ENCODE measurements at regions not wholly inside any gene's neighbourhood (a gene's known extent, or its start where the extent isn't known, plus 50 kb on each side); places are given as distances from the start of the nearest gene placed in this dataset.

- DNase-seq = no peak
These were observed 328.4 kb upstream of the SMIM30 start for GRCh38 chr7:113446791-113447190.

- no peak for DNase-seq
These were observed 328.0 kb upstream of the SMIM30 start for GRCh38 chr7:113446391-113446790.

- DNase-seq = peak; percentile 52
These were observed 325.9 kb upstream of the SMIM30 start for GRCh38 chr7:113444261-113444660.

GRCh38 chr7:113440173-113440572 lies 321.8 kb upstream of the SMIM30 start:
- DNase-seq = no peak

GRCh38 chr7:113431406-113431805 lies 313.1 kb upstream of the SMIM30 start:
- no peak for DNase-seq

- DNase-seq = no peak
These were observed 305.9 kb upstream of the SMIM30 start for GRCh38 chr7:113424185-113424817.

- DNase-seq = peak; percentile 94
These were observed 303.5 kb upstream of the SMIM30 start for GRCh38 chr7:113421696-113422330.

- DNase-seq = no peak
These were observed 296.2 kb upstream of the SMIM30 start for GRCh38 chr7:113414401-113415035.

GRCh38 chr7:113412410-113412809 lies 294.1 kb upstream of the SMIM30 start:
- no peak for DNase-seq

GRCh38 chr7:113410796-113411195 lies 292.4 kb upstream of the SMIM30 start:
- DNase-seq = no peak

- DNase-seq = no peak
These were observed 290.6 kb upstream of the SMIM30 start for GRCh38 chr7:113408999-113409398.

- DNase-seq = no peak
These were observed 287.1 kb upstream of the SMIM30 start for GRCh38 chr7:113405296-113406056.

GRCh38 chr7:113404245-113404644 lies 285.9 kb upstream of the SMIM30 start:
- DNase-seq = no peak

- DNase-seq = peak; percentile 11
These were observed 284.1 kb upstream of the SMIM30 start for GRCh38 chr7:113402482-113402881.

- DNase-seq = no peak
These were observed 283.7 kb upstream of the SMIM30 start for GRCh38 chr7:113402005-113402404.

GRCh38 chr7:113394856-113395255 lies 276.5 kb upstream of the SMIM30 start:
- DNase-seq = no peak

- DNase-seq = no peak
These were observed 274.6 kb upstream of the SMIM30 start for GRCh38 chr7:113392841-113393540.

- no peak for DNase-seq
These were observed 274.1 kb upstream of the SMIM30 start for GRCh38 chr7:113392421-113392820.

GRCh38 chr7:113389112-113389646 lies 270.8 kb upstream of the SMIM30 start:
- no peak for DNase-seq

GRCh38 chr7:113383638-113384037 lies 265.3 kb upstream of the SMIM30 start:
- no peak for DNase-seq

GRCh38 chr7:113379746-113380145 lies 261.4 kb upstream of the SMIM30 start:
- DNase-seq = no peak

- DNase-seq = peak; percentile 30
These were observed 256.6 kb upstream of the SMIM30 start for GRCh38 chr7:113374955-113375354.

GRCh38 chr7:113373863-113374262 lies 255.5 kb upstream of the SMIM30 start:
- no peak for DNase-seq
